ENCODE measurements at regions not wholly inside any gene's neighbourhood (a gene's known extent, or its start where the extent isn't known, plus 50 kb on each side); places are given as distances from the start of the nearest gene placed in this dataset.

GRCh38 chr3:188036375-188037194 lies 117.4 kb upstream of the LPP start:
- no peaks in the 10 kb centered on the region for H3K9me3 ChIP-seq (ENCODE audit: control insufficient read depth, low read length)
- H3K27ac ChIP-seq (ENCODE audit: low read depth, low read length, severe bottlenecking) = no peak overlapping the region
- 100% methylated on average over 1 to 2 of the region's 3 CpGs for WGBS, 2 experiments (ENCODE audit: insufficient coverage in 2 of 2)
- H3K4me1 ChIP-seq (ENCODE audit: control insufficient read depth, insufficient read depth, low read length, poor library complexity, severe bottlenecking) = peaks cover 10% of the 10 kb centered on the region
- H3K36me3 ChIP-seq (ENCODE audit: control insufficient read depth, insufficient read depth, low read length) = no peaks in the 10 kb centered on the region
- H3K4me3 ChIP-seq (ENCODE audit: extremely low read depth, insufficient read depth, low read length, poor library complexity, severe bottlenecking) = no peak overlapping the region

- Histone ChIP-seq H3K4me1 (ENCODE audit: control insufficient read depth, insufficient read depth, low read length, poor library complexity, severe bottlenecking) (peaks cover 10% of the 10 kb centered on the region), H3K36me3 (ENCODE audit: control insufficient read depth, insufficient read depth, low read length) (no peaks in the 10 kb centered on the region), H3K27ac (ENCODE audit: low read depth, low read length, severe bottlenecking) (no peak overlapping the region), H3K4me3 (ENCODE audit: extremely low read depth, insufficient read depth, low read length, poor library complexity, severe bottlenecking) (no peak overlapping the region), H3K9me3 (ENCODE audit: control insufficient read depth, low read length) (no peaks in the 10 kb centered on the region)
- 0 to 9% methylated on average over 1 to 2 of the region's 5 CpGs for WGBS, 2 experiments (ENCODE audit: insufficient coverage in 2 of 2)
Observed at GRCh38 chr3:188037195-188037718, 116.7 kb upstream of the LPP start.

GRCh38 chr3:188037965-188038581 lies 115.9 kb upstream of the LPP start:
- Histone ChIP-seq H3K4me3 (ENCODE audit: extremely low read depth, insufficient read depth, low read length, poor library complexity, severe bottlenecking) (no peak overlapping the region), H3K9me3 (ENCODE audit: control insufficient read depth, low read length) (no peaks in the 10 kb centered on the region), H3K36me3 (ENCODE audit: control insufficient read depth, insufficient read depth, low read length) (no peaks in the 10 kb centered on the region), H3K4me1 (ENCODE audit: control insufficient read depth, insufficient read depth, low read length, poor library complexity, severe bottlenecking) (peaks cover 10% of the 10 kb centered on the region), H3K27ac (ENCODE audit: low read depth, low read length, severe bottlenecking) (no peak overlapping the region)
- WGBS, 2 experiments (ENCODE audit: insufficient coverage in 2 of 2) = 78 to 90% methylated on average over 2 to 4 of the region's 6 CpGs

- H3K36me3 ChIP-seq (ENCODE audit: control insufficient read depth, insufficient read depth, low read length) = no peaks in the 10 kb centered on the region
- H3K4me1 ChIP-seq (ENCODE audit: control insufficient read depth, insufficient read depth, low read length, poor library complexity, severe bottlenecking) = peaks cover 10% of the 10 kb centered on the region
- WGBS, 2 experiments (ENCODE audit: insufficient coverage in 2 of 2) = 100% methylated on average over 1 of the region's 1 CpG; no CpG with 5 or more reads in 1 of the 2 experiments
- H3K4me3 ChIP-seq (ENCODE audit: extremely low read depth, insufficient read depth, low read length, poor library complexity, severe bottlenecking) = no peak overlapping the region
- no peaks in the 10 kb centered on the region for H3K9me3 ChIP-seq (ENCODE audit: control insufficient read depth, low read length)
- no peak overlapping the region for H3K27ac ChIP-seq (ENCODE audit: low read depth, low read length, severe bottlenecking)
Observed at GRCh38 chr3:188041193-188041592, 112.8 kb upstream of the LPP start.

DNA sequence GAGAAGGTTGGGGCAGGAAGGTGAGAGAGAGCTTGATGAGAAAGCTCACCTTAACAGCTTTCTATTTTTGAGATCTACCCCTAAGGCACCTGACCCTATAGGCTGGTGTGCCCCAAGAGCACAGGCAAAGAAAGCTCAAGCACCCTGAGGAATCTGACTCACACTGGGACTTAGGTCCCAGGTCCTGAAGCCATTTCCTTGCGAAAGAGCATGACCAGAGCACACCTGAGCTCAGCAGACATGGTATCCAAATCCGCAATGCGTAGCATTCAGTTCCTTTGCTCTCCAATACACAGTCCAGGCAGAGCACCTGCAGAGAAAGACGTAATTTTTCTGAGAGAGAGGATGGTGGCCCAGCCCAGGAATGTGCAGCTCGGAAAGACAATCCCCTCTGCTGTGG lies 112.1 kb upstream of the LPP start:
- H3K36me3 ChIP-seq (ENCODE audit: control insufficient read depth, insufficient read depth, low read length) = no peaks in the 10 kb centered on the region
- no peak overlapping the region for H3K4me3 ChIP-seq (ENCODE audit: extremely low read depth, insufficient read depth, low read length, poor library complexity, severe bottlenecking)
- no peak overlapping the region for H3K27ac ChIP-seq (ENCODE audit: low read depth, low read length, severe bottlenecking)
- peaks cover 7% of the 10 kb centered on the region for H3K4me1 ChIP-seq (ENCODE audit: control insufficient read depth, insufficient read depth, low read length, poor library complexity, severe bottlenecking)
- H3K9me3 ChIP-seq (ENCODE audit: control insufficient read depth, low read length) = no peaks in the 10 kb centered on the region
- WGBS, 2 experiments (ENCODE audit: insufficient coverage in 2 of 2) = 88 to 92% methylated on average over 5 of the region's 5 CpGs

DNA sequence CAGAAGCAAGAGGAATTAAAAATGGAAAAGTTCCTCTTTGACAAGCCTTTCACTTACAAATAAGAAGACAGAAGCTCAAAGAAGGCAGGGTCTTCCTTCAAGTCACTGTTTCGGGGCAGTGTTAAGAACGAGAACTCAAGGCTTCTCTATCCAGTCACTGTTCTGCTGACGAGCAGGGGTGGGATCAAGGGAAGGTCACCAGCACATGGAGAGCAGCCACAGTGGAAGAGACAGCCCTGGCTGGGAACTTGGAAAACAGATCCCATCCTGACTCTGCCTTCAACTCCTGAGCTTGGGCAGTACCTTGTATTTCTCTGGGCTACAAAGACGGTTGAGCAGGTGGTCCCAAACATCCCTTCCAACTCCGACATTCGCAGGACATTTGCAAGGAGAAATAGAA lies 111.5 kb upstream of the LPP start:
- Histone ChIP-seq H3K36me3 (ENCODE audit: control insufficient read depth, insufficient read depth, low read length) (no peaks in the 10 kb centered on the region), H3K27ac (ENCODE audit: low read depth, low read length, severe bottlenecking) (no peak overlapping the region), H3K4me3 (ENCODE audit: extremely low read depth, insufficient read depth, low read length, poor library complexity, severe bottlenecking) (no peak overlapping the region), H3K9me3 (ENCODE audit: control insufficient read depth, low read length) (no peaks in the 10 kb centered on the region), H3K4me1 (ENCODE audit: control insufficient read depth, insufficient read depth, low read length, poor library complexity, severe bottlenecking) (peaks cover 7% of the 10 kb centered on the region)
- 92 to 96% methylated on average over 2 to 3 of the region's 6 CpGs for WGBS, 2 experiments (ENCODE audit: insufficient coverage in 2 of 2)

DNA sequence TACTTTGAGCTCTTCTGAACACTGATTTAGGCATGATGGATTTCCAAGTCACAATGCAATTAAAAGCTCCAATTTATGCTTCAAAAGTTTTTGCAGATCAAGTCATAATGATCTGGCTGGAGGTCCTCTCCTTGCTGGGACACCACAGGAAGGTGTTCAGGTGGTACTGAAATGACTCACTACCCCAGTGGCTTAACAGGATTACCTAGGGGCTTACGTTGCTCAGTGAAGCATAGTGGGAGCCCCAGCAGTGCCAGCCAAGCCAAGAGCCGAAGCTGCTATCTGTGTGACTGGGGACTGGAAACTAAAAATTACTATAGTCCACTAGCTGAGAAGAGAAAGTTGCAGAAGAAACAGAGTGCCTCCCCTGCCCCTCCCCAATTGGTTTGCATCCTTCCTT lies 110.1 kb upstream of the LPP start:
- Histone ChIP-seq H3K4me3 (ENCODE audit: extremely low read depth, insufficient read depth, low read length, poor library complexity, severe bottlenecking) (no peak overlapping the region), H3K4me1 (ENCODE audit: control insufficient read depth, insufficient read depth, low read length, poor library complexity, severe bottlenecking) (no peaks in the 10 kb centered on the region), H3K27ac (ENCODE audit: low read depth, low read length, severe bottlenecking) (no peak overlapping the region), H3K9me3 (ENCODE audit: control insufficient read depth, low read length) (no peaks in the 10 kb centered on the region), H3K36me3 (ENCODE audit: control insufficient read depth, insufficient read depth, low read length) (no peaks in the 10 kb centered on the region)
- WGBS, 2 experiments (ENCODE audit: insufficient coverage in 2 of 2) = 86 to 100% methylated on average over 1 of the region's 2 CpGs

GRCh38 chr3:188046561-188047211 lies 107.3 kb upstream of the LPP start:
- no peaks in the 10 kb centered on the region for H3K36me3 ChIP-seq (ENCODE audit: control insufficient read depth, insufficient read depth, low read length)
- WGBS, 2 experiments (ENCODE audit: insufficient coverage in 2 of 2) = 76 to 100% methylated on average over 1 to 2 of the region's 2 CpGs
- no peak overlapping the region for H3K4me3 ChIP-seq (ENCODE audit: extremely low read depth, insufficient read depth, low read length, poor library complexity, severe bottlenecking)
- H3K27ac ChIP-seq (ENCODE audit: low read depth, low read length, severe bottlenecking) = no peak overlapping the region
- H3K9me3 ChIP-seq (ENCODE audit: control insufficient read depth, low read length) = no peaks in the 10 kb centered on the region
- H3K4me1 ChIP-seq (ENCODE audit: control insufficient read depth, insufficient read depth, low read length, poor library complexity, severe bottlenecking) = peaks cover 5% of the 10 kb centered on the region

DNA sequence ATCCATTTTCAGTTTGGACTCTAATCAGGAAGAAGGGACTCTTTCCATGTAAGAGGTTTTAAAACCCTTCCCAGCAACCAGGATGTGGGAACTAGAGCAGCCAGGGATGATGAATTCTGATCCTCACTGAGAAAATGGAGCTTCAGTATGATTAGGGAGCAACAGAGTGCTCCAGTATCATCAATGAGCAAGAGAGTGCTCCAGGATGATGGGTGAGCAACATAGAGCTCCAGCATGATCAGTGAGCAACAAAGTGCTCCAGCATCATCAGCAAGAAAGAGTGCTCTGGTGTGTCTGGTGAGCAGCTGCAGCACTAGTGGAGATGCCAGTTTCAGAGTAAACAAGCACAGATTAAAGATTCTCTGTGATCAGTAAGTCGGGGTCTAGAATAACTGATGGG lies 106.4 kb upstream of the LPP start:
- Histone ChIP-seq H3K9me3 (ENCODE audit: control insufficient read depth, low read length) (no peaks in the 10 kb centered on the region), H3K4me3 (ENCODE audit: extremely low read depth, insufficient read depth, low read length, poor library complexity, severe bottlenecking) (no peak overlapping the region), H3K36me3 (ENCODE audit: control insufficient read depth, insufficient read depth, low read length) (no peaks in the 10 kb centered on the region), H3K27ac (ENCODE audit: low read depth, low read length, severe bottlenecking) (no peak overlapping the region), H3K4me1 (ENCODE audit: control insufficient read depth, insufficient read depth, low read length, poor library complexity, severe bottlenecking) (peaks cover 14% of the 10 kb centered on the region)
- 90 to 100% methylated on average over 1 of the region's 1 CpG for WGBS, 2 experiments (ENCODE audit: insufficient coverage in 2 of 2)

DNA sequence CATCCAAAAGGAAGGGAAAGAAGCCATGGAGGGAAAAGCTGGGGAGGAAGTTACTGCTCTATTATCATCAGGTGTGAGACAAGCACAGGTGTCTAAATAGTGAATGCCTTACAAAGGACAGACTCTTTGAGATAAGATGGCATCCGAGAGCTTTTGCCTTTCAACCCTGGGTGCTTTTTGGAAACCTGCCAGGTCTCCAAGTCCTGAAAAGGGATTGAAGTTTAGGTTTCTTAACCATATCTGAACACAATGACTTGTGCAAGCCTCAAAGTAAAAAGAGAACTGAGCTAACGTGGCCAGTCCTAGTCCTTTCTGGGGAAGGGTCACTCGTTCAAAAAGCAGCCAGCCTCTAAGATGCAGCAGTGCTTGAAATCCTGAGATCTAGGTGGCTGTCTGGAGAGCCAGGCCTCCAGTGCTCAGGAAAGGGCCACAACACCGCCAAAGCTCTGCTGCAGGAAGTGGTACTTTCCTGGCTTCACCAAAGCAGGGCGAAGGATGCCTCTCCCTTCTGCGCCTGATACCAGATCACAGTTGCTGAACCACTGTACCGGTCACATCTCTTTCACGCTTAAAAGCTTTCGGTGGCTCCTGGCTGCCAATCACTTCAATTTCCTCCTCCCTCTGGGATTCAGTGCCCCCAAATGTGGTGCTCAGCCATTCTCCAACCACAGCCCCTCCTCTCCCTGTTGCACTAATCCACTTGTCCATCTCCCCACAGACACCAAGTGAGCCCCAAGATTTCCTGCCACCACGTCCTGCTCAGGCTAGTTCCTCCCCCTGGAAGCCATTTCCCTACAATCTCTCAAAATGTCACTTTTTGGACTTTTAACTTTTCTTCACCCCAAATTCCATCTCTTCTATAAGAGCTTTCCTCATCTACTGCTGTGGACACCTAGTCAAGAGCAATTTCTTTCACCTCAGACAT lies 104.1 kb upstream of the LPP start:
- H3K4me1 ChIP-seq (ENCODE audit: control insufficient read depth, insufficient read depth, low read length, poor library complexity, severe bottlenecking) = peaks cover 24% of the 10 kb centered on the region
- 93 to 96% methylated on average over 9 to 10 of the region's 10 CpGs for WGBS, 2 experiments (ENCODE audit: insufficient coverage in 2 of 2)
- no peak overlapping the region for H3K27ac ChIP-seq (ENCODE audit: low read depth, low read length, severe bottlenecking)

More for the DNA sequence above, 104.1 kb upstream of the LPP start:
- Histone ChIP-seq H3K36me3 (ENCODE audit: control insufficient read depth, insufficient read depth, low read length) (no peaks in the 10 kb centered on the region), H3K4me3 (ENCODE audit: extremely low read depth, insufficient read depth, low read length, poor library complexity, severe bottlenecking) (no peak overlapping the region), H3K9me3 (ENCODE audit: control insufficient read depth, low read length) (no peaks in the 10 kb centered on the region)
